ENCODE measurements at regions not wholly inside any gene's neighbourhood (a gene's known extent, or its start where the extent isn't known, plus 50 kb on each side); places are given as distances from the start of the nearest gene placed in this dataset.

- TF ChIP-seq CTCF (IDR thresholded peaks at IDR 0.05): no peak
- TF ChIP-seq POLR2AphosphoS5 (IDR thresholded peaks at IDR 0.05; ENCODE audit: low read depth, low read length): no peak
- TF ChIP-seq REST (IDR thresholded peaks at IDR 0.05; ENCODE audit: insufficient read depth in 1 of 2, low read depth in 2 of 2, low read length in 1 of 2): no peak
Measured at GRCh38 chr6:165753506-165753905, 90.5 kb upstream of the PDE10A start.

All from Panc1 (cell line).